NT2/D1 (cell line): ENCODE measurements at regions not wholly inside any gene's neighbourhood (a gene's known extent, or its start where the extent isn't known, plus 50 kb on each side); places are given as distances from the start of the nearest gene placed in this dataset.

Experiments used
- DNase-seq: peaks from one replicate; pipeline ENCODE4 v3.0.0-alpha.2; 2011; ENCODE audit warnings: low read depth, low spot score
- H3K27me3 ChIP-seq: 2 replicates; pipeline ENCODE4 v1.6.0; 2011; ENCODE audit warnings: mild to moderate bottlenecking; ENCODE audit not compliant: insufficient read length, insufficient read depth
- H3K36me3 ChIP-seq: 2 replicates; pipeline ENCODE4 v1.6.1; 2011; ENCODE audit warnings: mild to moderate bottlenecking, low read length, mixed read lengths; ENCODE audit not compliant: insufficient read depth, insufficient read length
- H3K4me1 ChIP-seq: 2 replicates; pipeline ENCODE4 v1.5.1; 2011; ENCODE audit not compliant: insufficient read depth, insufficient read length
- H3K4me3 ChIP-seq: 2 replicates; pipeline ENCODE4 v1.5.1; 2011; ENCODE audit warnings: low read depth; ENCODE audit not compliant: insufficient read length
- H3K9ac ChIP-seq: 2 replicates; pipeline ENCODE4 v1.6.0; 2011; ENCODE audit warnings: low read depth; ENCODE audit not compliant: insufficient read length
- H3K9me3 ChIP-seq: 2 replicates; pipeline ENCODE4 v1.5.1; 2011; ENCODE audit warnings: mild to moderate bottlenecking, low read length; ENCODE audit not compliant: insufficient read depth
- SUZ12 ChIP-seq: IDR thresholded peaks from 2 replicates; pipeline ENCODE4 v1.6.1; 2011; ENCODE audit not compliant: insufficient read length, insufficient read depth; ENCODE audit errors: extremely low read depth
- YY1 ChIP-seq: IDR thresholded peaks from 2 replicates; pipeline ENCODE4 v1.6.1; 2011; ENCODE audit not compliant: insufficient read length, insufficient read depth
- ZNF274 ChIP-seq: IDR thresholded peaks from 2 replicates; pipeline ENCODE4 v1.6.1; 2011; ENCODE audit warnings: mild to moderate bottlenecking, low read depth, low read length

- Histone ChIP-seq H3K27me3 (no peaks in the 10 kb centered on the region), H3K9me3 (no peaks in the 10 kb centered on the region), H3K4me3 (no peak overlapping the region), H3K4me1 (peaks cover 3% of the 10 kb centered on the region), H3K9ac (no peak overlapping the region), H3K36me3 (no peaks in the 10 kb centered on the region)
- DNase-seq: no peak
- TF ChIP-seq ZNF274 (no peak), YY1 (no peak), SUZ12 (no peak)
Measured at GRCh38 chr2:239514754-239515530, 114.1 kb upstream of the HDAC4 start.

DNA sequence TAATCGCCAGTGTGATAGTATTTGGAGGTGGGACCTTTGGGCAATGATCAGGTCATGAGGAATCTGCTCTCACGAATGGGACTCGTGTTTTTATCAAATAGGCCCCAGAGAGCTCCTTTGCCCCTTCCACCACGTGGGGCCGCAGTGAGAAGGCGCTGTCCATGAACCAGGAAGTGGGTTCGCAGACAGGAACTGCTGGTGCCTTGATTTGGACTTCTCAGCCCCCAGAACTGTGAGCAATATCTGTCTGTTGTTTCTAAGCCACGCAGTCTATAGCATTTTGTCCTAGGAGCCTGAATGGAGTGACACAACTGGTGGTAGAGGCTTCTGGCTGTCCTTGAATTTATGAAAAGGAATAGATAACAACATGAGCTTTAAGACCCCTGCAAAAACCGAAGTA is 111.2 kb upstream of the HDAC4 start:
- H3K9ac ChIP-seq: no peak overlapping the region
- no peak overlapping the region for H3K4me3 ChIP-seq
- H3K27me3 ChIP-seq: no peaks in the 10 kb centered on the region
- TF ChIP-seq YY1 (no peak), ZNF274 (no peak)
- no peaks in the 10 kb centered on the region for H3K9me3 ChIP-seq
- no peaks in the 10 kb centered on the region for H3K36me3 ChIP-seq
- no peak for DNase-seq
- H3K4me1 ChIP-seq: peaks cover 5% of the 10 kb centered on the region

GRCh38 chr2:239509373-239510143 is 108.7 kb upstream of the HDAC4 start:
- no peaks in the 10 kb centered on the region for H3K27me3 ChIP-seq
- H3K4me1 ChIP-seq: peaks cover 12% of the 10 kb centered on the region
- H3K4me3 ChIP-seq: no peak overlapping the region
- H3K9me3 ChIP-seq: no peaks in the 10 kb centered on the region
- no peak for DNase-seq
- TF ChIP-seq ZNF274 (no peak), YY1 (no peak), SUZ12 (no peak)
- no peaks in the 10 kb centered on the region for H3K36me3 ChIP-seq
- no peak overlapping the region for H3K9ac ChIP-seq

DNA sequence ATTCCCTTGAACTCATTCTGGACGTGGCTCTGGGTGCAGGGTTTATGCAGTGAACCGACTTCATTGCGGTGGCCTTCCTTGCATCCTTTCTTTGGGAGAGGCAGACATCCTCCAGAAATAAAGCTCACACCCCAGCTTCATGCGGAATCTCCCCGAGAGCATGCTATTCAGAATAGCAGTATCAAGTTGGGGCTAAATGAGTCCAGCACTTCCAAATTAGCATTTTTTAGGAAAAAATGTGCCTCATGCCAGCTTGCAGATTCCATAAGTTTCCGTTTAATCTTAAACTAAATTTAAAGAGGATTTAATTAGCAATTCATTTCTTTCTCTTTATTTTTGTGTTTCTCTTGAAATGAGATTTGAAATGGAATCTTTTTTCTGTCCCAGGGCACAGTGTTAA is 107.4 kb upstream of the HDAC4 start:
- Histone ChIP-seq H3K36me3 (no peaks in the 10 kb centered on the region), H3K27me3 (no peaks in the 10 kb centered on the region), H3K4me3 (no peak overlapping the region), H3K9ac (no peak overlapping the region), H3K4me1 (peaks cover 12% of the 10 kb centered on the region), H3K9me3 (no peaks in the 10 kb centered on the region)
- no peak for TF ChIP-seq SUZ12
- no peak for TF ChIP-seq ZNF274
- TF ChIP-seq YY1: no peak
- no peak for DNase-seq

- Histone ChIP-seq H3K36me3 (no peaks in the 10 kb centered on the region), H3K9ac (no peak overlapping the region), H3K9me3 (no peaks in the 10 kb centered on the region), H3K4me1 (peaks cover 12% of the 10 kb centered on the region), H3K4me3 (no peak overlapping the region), H3K27me3 (no peaks in the 10 kb centered on the region)
- TF ChIP-seq ZNF274: no peak
- TF ChIP-seq SUZ12: no peak
- TF ChIP-seq YY1: no peak
- DNase-seq: no peak
Measured at GRCh38 chr2:239507576-239508258, 106.9 kb upstream of the HDAC4 start.

DNA sequence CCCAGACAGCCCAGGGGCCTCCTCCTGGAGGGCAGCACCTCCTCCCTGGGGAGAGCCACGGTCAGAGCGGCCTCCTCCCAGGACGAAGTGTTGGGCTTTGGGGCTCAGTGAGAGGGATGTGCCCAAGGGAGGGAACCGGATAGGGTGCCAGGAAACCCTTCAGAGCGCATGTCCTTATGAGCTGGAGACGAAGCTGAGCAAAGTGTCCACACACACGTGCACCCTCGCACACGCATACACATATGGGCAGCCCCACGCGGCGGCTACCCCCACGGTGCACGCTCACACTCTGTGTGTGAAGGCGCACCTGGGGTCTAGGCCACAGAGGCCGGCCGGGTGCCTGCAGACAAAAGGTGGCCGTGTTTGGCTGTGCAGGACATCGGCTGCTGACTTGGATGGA is 106.1 kb upstream of the HDAC4 start:
- Histone ChIP-seq H3K27me3 (no peaks in the 10 kb centered on the region), H3K9me3 (no peaks in the 10 kb centered on the region), H3K4me1 (peaks cover 12% of the 10 kb centered on the region), H3K4me3 (no peak overlapping the region), H3K9ac (no peak overlapping the region), H3K36me3 (no peaks in the 10 kb centered on the region)
- DNase-seq: no peak
- no peak for TF ChIP-seq YY1
- no peak for TF ChIP-seq SUZ12
- TF ChIP-seq ZNF274: no peak

DNA sequence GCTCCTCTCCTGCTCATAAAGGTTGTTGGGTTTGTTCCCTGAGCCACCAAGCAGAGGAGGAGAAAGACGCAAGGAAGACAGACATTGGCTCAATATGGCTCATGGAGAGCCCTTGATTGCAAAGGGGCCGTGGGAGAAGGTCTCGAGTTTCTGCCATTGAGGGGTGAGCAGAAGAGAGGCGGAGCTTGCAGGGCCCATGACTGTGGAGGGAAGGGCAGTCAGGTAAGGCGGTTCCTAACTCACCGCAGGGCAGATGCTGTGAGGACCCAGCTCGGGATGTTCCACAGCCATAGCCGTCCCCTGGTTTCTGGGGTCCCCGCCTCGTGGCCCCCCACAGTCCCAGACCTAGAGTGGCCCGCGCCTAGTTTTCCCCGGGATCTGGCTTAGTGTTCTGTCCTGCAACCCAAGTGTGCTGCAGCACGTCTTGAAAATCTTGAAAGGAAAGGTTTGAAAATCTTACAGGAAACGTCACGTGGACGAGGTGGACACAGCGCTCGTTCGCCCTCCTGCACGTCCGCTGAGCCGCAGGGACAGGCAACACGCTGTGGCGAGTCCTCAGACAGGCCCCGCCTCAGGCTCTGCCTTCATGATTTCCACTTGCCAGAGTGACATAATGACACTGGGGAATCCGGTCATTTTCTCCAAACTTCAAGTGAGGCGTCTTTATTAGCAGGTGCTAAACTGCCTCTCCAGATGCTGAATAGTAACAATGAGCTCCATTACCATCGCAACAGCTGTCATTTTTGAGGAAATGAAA is 105.5 kb upstream of the HDAC4 start:
- H3K36me3 ChIP-seq: no peaks in the 10 kb centered on the region
- no peak for DNase-seq
- no peak overlapping the region for H3K9ac ChIP-seq
- peaks cover 12% of the 10 kb centered on the region for H3K4me1 ChIP-seq
- H3K9me3 ChIP-seq: no peaks in the 10 kb centered on the region
- no peak overlapping the region for H3K4me3 ChIP-seq
- no peaks in the 10 kb centered on the region for H3K27me3 ChIP-seq
- TF ChIP-seq SUZ12: no peak
- no peak for TF ChIP-seq YY1
